IMR-90 (cell line): ENCODE measurements at regions not wholly inside any gene's neighbourhood (a gene's known extent, or its start where the extent isn't known, plus 50 kb on each side); places are given as distances from the start of the nearest gene placed in this dataset.

Experiments used
- ATAC-seq: fragments of 200-7000 bp; cut with Tn5 transposase; 2 replicates; pipeline ENCODE4 v1.9.1; 2020; ENCODE audit warnings: low read depth, mild to moderate bottlenecking, moderate library complexity
- BruUV-seq: library from RNA; stranded (reverse); fragments of 400-500 nt; replicated peaks from 2 replicates; lab custom pipeline; 2021; lab: Mats Ljungman, UMichigan
- CTCF ChIA-PET: fragments of 300-600 bp; formaldehyde crosslinking; extraction: SDS; loops from one replicate; lab custom pipeline; 2021; ENCODE audit warnings: antibody characterized with exemption; lab: Yijun Ruan, JAX
- POLR2A ChIA-PET: fragments of 300-600 bp; sonication (Branson Sonifier 250); formaldehyde crosslinking; loops from one replicate; lab custom pipeline; 2022; ENCODE audit warnings: antibody characterized with exemption; ENCODE audit not compliant: unreplicated experiment; lab: Charles Lee
- DNase-seq: peaks from one replicate; pipeline ENCODE4 v3.0.0; 2013
- H2AFZ ChIP-seq: replicated peaks from 2 replicates; pipeline ENCODE3; 2013; ENCODE audit warnings: low read length, mild to moderate bottlenecking; ENCODE audit not compliant: poor library complexity
- H2AK5ac ChIP-seq: 2 replicates; pipeline ENCODE4 v1.6.1; 2013; ENCODE audit warnings: low read depth, low read length, inconsistent platforms
- H2AK9ac ChIP-seq: replicated peaks from 2 replicates; pipeline ENCODE3; 2013; ENCODE audit warnings: mild to moderate bottlenecking, low read depth, low read length, moderate library complexity; ENCODE audit not compliant: poor library complexity
- H2BK120ac ChIP-seq: 2 replicates; pipeline ENCODE4 v1.6.1; 2013; ENCODE audit warnings: low read depth, low read length, inconsistent platforms
- H2BK15ac ChIP-seq: 3 replicates; pipeline ENCODE4 v1.6.1; 2013; ENCODE audit warnings: low read depth, low read length, inconsistent platforms
- H2BK20ac ChIP-seq: 2 replicates; pipeline ENCODE4 v1.6.1; 2013; ENCODE audit warnings: low read depth, mild to moderate bottlenecking, inconsistent platforms, low read length, moderate library complexity
- H2BK5ac ChIP-seq: 2 replicates; pipeline ENCODE4 v1.6.1; 2013; ENCODE audit warnings: mild to moderate bottlenecking, low read depth, low read length, inconsistent platforms; ENCODE audit not compliant: poor library complexity, severe bottlenecking
- H3K14ac ChIP-seq: replicated peaks from 2 replicates; pipeline ENCODE4 v1.6.1; 2013; ENCODE audit warnings: low read depth, low read length, inconsistent platforms
- H3K18ac ChIP-seq: 2 replicates; pipeline ENCODE4 v1.6.1; 2013; ENCODE audit warnings: low read depth, low read length, control low read depth
- H3K23ac ChIP-seq: 2 replicates; pipeline ENCODE4 v1.6.1; 2013; ENCODE audit warnings: low read depth, low read length, inconsistent platforms
- H3K27ac ChIP-seq: 2 replicates; pipeline ENCODE4 v1.5.1; 2013; ENCODE audit warnings: mild to moderate bottlenecking, control low read depth, low read length; ENCODE audit not compliant: insufficient read depth
- H3K27me3 ChIP-seq: 2 replicates; pipeline ENCODE4 v1.6.1; 2013; ENCODE audit warnings: low read length; ENCODE audit not compliant: control insufficient read depth, insufficient read depth
- H3K36me3 ChIP-seq: 2 replicates; pipeline ENCODE4 v1.6.1; 2013; ENCODE audit warnings: low read length, mixed read lengths; ENCODE audit not compliant: control insufficient read depth, insufficient read depth
- H3K4ac ChIP-seq: 2 replicates; pipeline ENCODE4 v1.6.1; 2013; ENCODE audit warnings: low read depth, low read length, inconsistent platforms
- H3K4me1 ChIP-seq: 2 replicates; pipeline ENCODE4 v1.6.1; 2013; ENCODE audit warnings: low read length, mixed read lengths; ENCODE audit not compliant: control insufficient read depth, insufficient read depth
- H3K4me2 ChIP-seq: 2 replicates; pipeline ENCODE4 v1.6.1; 2013; ENCODE audit warnings: low read depth, mild to moderate bottlenecking, control low read depth, low read length, moderate library complexity
- H3K4me3 ChIP-seq: 2 replicates; pipeline ENCODE4 v1.5.1; 2013; ENCODE audit warnings: low read depth, mild to moderate bottlenecking, control low read depth, low read length, moderate library complexity; ENCODE audit not compliant: insufficient read depth
- H3K56ac ChIP-seq: 2 replicates; pipeline ENCODE4 v1.6.1; 2013; ENCODE audit warnings: low read length, inconsistent platforms; ENCODE audit not compliant: insufficient read depth; ENCODE audit errors: extremely low read depth
- H3K79me1 ChIP-seq, 2 experiments: 2 replicates each; pipeline ENCODE4 v1.6.1; 2013; ENCODE audit warnings: low read length in 2 of 2, inconsistent platforms in 1 of 2, low read depth in 1 of 2
- H3K9ac ChIP-seq: 2 replicates; pipeline ENCODE4 v1.6.1; 2013; ENCODE audit warnings: low read depth, low read length, control low read depth
- H3K9me1 ChIP-seq: 2 replicates; pipeline ENCODE4 v1.6.1; 2013; ENCODE audit warnings: low read length, inconsistent platforms; ENCODE audit not compliant: insufficient read depth
- H3K9me3 ChIP-seq: 2 replicates; pipeline ENCODE4 v1.6.1; 2013; ENCODE audit warnings: low read length; ENCODE audit not compliant: control insufficient read depth, insufficient read depth
- H4K20me1 ChIP-seq: 2 replicates; pipeline ENCODE4 v1.6.1; 2013; ENCODE audit warnings: low read length, inconsistent platforms; ENCODE audit not compliant: insufficient read depth
- H4K5ac ChIP-seq: 2 replicates; pipeline ENCODE4 v1.6.1; 2013; ENCODE audit warnings: mild to moderate bottlenecking, low read depth, low read length, control low read depth
- H4K8ac ChIP-seq, 2 experiments: 2 replicates each; pipeline ENCODE4 v1.6.1; 2013; ENCODE audit warnings: low read depth in 2 of 2, low read length in 2 of 2, control low read depth in 1 of 2, inconsistent platforms in 1 of 2
- H4K91ac ChIP-seq: 2 replicates; pipeline ENCODE4 v1.6.1; 2013; ENCODE audit warnings: low read depth, low read length, inconsistent platforms; ENCODE audit not compliant: insufficient read depth
- FOS ChIP-seq: fragments of 150-350 bp; IDR thresholded peaks from 2 replicates; pipeline ENCODE4 v1.6.1; 2016; ENCODE audit warnings: low read depth, low read length
- MAFK ChIP-seq: IDR thresholded peaks from 2 replicates; pipeline ENCODE4 v1.6.1; 2012; ENCODE audit warnings: low read depth, low read length, improper control_type of control experiment
- MAZ ChIP-seq: IDR thresholded peaks from 2 replicates; pipeline ENCODE4 v1.6.1; 2012; ENCODE audit warnings: low read depth, mild to moderate bottlenecking, low read length, improper control_type of control experiment, moderate library complexity, borderline replicate concordance
- RAD21 ChIP-seq: IDR thresholded peaks from 2 replicates; pipeline ENCODE4 v1.6.1; 2012; ENCODE audit warnings: low read length, improper control_type of control experiment
- WGBS, 2 experiments: methylation state at CpG; one replicate each; pipeline versions ENCODE4 v1.1.5 to v1.1.7; 2013; ENCODE audit warnings: missing lambda C conversion rate in 2 of 2; ENCODE audit not compliant: insufficient read length in 1 of 2; ENCODE audit errors: extremely low coverage in 2 of 2; 5-methylcytosine and 5-hydroxymethylcytosine counted together
- dilution Hi-C: fragments of 300-500 bp; cut with HindIII; formaldehyde crosslinking; loops from one replicate; pipeline ENCODE4 v1.14.3; 2018; ENCODE audit warnings: low sequenced_read_pairs; ENCODE audit not compliant: unreplicated experiment
- in situ Hi-C: fragments of 300-500 bp; cut with MboI; formaldehyde crosslinking; loops from 3 replicates; pipeline ENCODE4 v1.14.3; 2019; ENCODE audit warnings: low sequenced_read_pairs, inconsistent platforms, mixed read lengths
- intact Hi-C: fragments of 100-400 bp; cut with micrococcal nuclease; formaldehyde crosslinking; loops from 2 replicates; pipeline ENCODE4 v1.10.0; 2022

GRCh38 chr5:123720955-123721354, 209.0 kb downstream of the CSNK1G3 start:
- CTCF ChIA-PET = no interaction called here
- TF ChIP-seq MAFK (peak; percentile 80), RAD21 (no peak), FOS (no peak), MAZ (no peak)
- in situ Hi-C loops = no loop called here

More at GRCh38 chr5:123720955-123721354, 209.0 kb downstream of the CSNK1G3 start:
- H3K56ac ChIP-seq = no peak overlapping the region
- H2AFZ ChIP-seq = no peak overlapping the region
- dilution Hi-C loops = no loop called here
- H2BK120ac ChIP-seq = no peak overlapping the region
- H3K9ac ChIP-seq = no peak overlapping the region
- H3K79me1 ChIP-seq = no peaks in the 10 kb centered on the region
- H2BK5ac ChIP-seq = no peak overlapping the region
- no CpG with 5 or more reads among the region's 5 CpGs for WGBS, 2 experiments
- ATAC-seq (no peak), DNase-seq (peak; percentile 7)
- H4K91ac ChIP-seq = no peak overlapping the region
- H2BK20ac ChIP-seq = no peak overlapping the region; the same call in 1 of the 2 replicates
- no peak overlapping the region for H3K4me3 ChIP-seq
- no peak overlapping the region for H2AK9ac ChIP-seq
- POLR2A ChIA-PET = no interaction called here
- no peak overlapping the region for H2AK5ac ChIP-seq
- H4K20me1 ChIP-seq = no peaks in the 10 kb centered on the region
- BruUV-seq = no TSS peak
- H3K4me2 ChIP-seq = no peak overlapping the region
- no peak overlapping the region for H3K14ac ChIP-seq
- H4K8ac ChIP-seq = no peak overlapping the region
- H3K9me3 ChIP-seq = no peaks in the 10 kb centered on the region; the same call in 1 of the 2 replicates
- no peaks in the 10 kb centered on the region for H3K36me3 ChIP-seq
- H3K4me1 ChIP-seq = peaks cover 4% of the 10 kb centered on the region; the same call in 1 of the 2 replicates
- no peak overlapping the region for H2BK15ac ChIP-seq
- no peaks in the 10 kb centered on the region for H3K27me3 ChIP-seq
- no peak overlapping the region for H4K5ac ChIP-seq
- H3K9me1 ChIP-seq = no peaks in the 10 kb centered on the region
- H3K27ac ChIP-seq = no peak overlapping the region
- H3K18ac ChIP-seq = no peak overlapping the region
- no peak overlapping the region for H3K23ac ChIP-seq
- intact Hi-C loops = loop anchor here (1.0 kb wide), 1 partner anchor 27 kb away; no protein-coding TSS in a partner anchor
- no peak overlapping the region for H3K4ac ChIP-seq
